GM18498 (cell line): ENCODE measurements at regions not wholly inside any gene's neighbourhood (a gene's known extent, or its start where the extent isn't known, plus 50 kb on each side); places are given as distances from the start of the nearest gene placed in this dataset.

Experiments used
- ATAC-seq: cut with Tn5 transposase; IDR thresholded peaks from one replicate; pipeline ENCODE4 v1.9.1; 2021; ENCODE audit warnings: mild to moderate bottlenecking, moderate library complexity; ENCODE audit not compliant: unreplicated experiment

DNA sequence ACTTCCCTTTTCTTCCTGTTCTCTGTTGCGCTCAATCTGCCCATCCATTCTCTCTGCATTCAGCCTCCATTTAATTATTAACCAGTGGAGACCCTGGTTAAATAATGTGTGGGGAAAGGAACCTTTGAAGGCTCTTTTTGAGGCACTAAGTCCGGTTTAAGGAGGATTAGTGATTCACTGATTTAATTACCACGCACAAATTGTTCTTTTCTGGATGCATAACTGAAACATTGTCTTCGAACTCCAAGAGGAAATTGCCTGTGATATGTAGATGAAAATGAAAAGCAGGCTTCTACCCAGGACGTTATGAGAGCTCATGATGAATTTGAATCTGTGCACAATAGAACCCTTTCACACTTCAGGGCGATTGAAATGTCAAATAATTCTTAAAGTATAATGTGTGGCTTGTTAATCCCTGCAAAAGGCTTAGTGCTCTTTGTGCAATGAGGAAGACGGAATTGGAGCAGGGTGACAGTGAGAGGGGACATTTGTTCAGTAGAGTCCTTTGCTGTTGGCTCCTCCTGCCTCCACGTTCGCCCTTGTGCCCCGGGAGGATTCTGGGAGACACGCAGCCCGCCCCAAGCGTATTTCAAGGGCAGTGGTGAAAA lies 51.1 kb upstream of the ZNF236 start:
- ATAC-seq = no peak

DNA sequence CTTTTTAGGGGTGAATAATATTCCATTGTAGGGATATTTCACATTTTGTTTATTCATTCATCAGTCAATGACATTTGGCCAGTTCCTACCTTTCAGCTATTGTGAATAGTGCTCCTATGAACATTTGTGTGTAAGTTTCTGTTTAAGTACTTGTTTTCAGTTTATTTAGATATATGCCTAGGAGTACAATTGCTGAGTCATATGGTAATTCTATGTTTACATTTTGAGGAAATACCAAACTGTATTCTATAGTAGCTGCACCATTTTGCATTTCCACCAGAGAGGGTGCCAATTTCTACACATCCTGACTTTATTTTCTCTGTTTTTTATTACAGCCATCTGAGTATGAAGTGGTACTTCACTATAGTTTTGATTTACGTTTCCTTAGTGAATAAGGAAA lies 54.4 kb upstream of the ZNF236 start:
- no peak for ATAC-seq

DNA sequence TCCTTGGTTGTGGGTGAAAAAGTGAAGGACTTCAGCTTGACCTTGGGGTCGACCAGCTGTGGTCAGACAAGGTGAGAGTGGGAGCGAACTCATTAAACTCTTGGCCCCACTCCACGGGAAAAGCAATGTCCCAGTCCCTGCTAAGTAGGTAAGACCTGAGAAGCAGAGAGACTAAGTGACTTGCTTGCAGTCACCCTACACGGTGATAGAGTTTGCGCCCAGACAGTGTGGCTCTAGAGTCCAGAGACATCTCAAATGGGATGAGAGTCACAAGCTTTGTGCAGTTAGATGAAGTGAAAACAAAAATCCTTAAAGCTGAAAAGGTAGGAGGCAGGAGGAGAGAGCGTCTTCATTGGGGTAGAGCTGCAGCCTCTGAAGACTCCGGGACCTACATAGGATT lies 55.9 kb upstream of the ZNF236 start:
- ATAC-seq = no peak

DNA sequence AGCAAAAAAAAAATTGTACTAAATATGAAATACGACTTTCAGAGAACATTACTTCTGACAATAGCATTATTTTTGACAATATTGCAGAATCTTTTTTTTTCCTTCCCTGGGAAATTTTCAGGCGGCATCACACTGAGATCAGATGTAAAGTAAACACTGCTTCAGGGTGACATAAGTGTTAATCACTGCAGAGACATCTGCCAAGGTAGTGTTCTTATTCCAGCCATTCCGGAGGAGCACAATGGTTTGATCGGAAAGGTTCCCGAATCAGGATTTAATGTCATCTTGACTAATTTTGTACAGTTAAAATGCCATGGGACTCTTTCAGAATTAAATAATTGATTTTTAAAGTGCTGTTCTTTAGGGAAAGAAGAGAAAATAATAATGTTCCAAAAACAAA lies 56.7 kb upstream of the ZNF236 start:
- ATAC-seq = no peak

DNA sequence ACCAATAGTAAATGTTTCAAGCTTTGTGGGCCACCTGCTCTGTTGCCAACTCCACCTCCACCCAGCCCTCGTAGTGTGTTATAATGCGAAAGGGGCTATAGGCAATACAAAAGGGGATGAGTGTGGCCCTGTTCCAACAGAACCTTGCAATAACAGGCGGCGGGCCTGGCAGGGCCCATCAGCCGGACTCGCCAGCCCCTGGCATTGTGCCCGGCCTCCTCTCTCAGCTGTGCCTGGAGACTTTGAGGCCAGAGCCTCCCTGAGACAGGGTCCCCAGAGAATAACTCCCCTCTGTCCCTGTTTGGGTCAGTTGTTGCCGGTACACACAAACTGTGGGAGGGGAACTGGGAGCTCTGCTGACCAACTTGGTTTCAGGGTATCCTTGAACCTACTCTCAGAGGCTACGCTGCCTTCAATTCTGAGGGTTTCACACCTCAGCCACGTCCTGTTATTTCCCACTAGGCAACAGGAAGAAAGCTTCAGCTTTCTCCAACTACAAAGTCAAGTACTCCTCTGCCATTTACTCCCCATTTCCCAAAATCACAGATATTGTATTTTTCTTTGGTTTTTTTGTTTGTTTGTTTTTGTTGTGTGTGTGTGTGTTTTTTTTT lies 58.0 kb upstream of the ZNF236 start:
- no peak for ATAC-seq

DNA sequence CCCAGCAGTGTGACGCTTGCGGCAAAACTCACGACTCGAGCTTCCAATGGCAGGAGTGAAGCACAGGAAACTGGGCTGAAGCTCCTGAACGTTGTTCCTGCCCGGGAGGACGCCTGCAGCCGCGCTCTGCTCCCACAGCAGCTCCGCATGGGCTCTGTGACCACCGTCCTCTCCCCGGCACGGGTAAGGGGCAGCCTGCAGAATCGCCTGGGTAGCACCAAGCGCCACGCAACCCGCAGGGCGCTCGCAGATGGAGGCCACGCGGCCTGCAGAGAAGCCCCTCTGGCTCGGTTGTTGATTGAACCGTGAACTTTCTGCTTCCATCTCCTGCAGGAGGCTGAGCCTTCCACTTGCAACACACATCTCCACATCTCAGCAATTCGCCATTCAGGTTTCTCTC lies 63.3 kb upstream of the ZNF236 start:
- no peak for ATAC-seq

DNA sequence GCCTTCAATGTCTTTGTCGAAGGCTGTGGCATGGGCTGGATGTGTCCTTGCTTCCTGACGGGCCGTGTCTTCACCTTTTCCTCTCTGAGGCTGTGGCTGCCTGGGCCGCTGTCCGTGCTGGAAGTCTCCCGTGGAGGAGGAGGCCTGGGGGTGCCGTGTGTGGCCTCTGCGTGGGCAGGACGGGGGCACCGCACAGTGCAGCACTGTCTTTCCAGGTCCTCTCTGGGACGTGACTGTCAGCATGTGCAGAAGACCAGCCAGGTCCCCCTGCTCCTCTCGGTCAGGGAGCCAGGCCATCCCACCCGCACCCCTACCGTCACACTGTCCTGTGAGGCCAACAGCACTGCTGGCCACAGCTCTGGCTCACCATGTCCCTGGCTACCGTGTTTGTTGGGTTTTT lies 64.4 kb upstream of the ZNF236 start:
- no peak for ATAC-seq

DNA sequence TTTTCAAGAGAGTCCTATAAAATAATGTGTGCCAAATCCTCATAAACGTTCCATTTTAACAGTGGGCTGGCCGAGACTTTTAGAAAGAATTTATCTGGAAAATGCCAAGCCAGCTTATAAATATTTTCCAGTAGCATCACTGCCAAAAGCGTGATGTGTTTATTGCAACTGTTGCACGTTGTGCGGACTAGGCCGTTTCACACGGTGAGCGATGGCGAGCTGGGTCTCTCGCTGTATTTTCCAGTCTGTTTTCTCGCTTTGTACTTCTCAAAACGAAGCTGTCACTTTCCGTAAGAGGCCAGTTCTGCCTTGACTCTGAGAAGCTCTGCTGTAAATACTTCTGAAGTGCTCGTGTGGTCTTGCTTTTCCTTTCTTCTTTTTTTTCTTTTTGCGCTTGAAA lies 65.0 kb upstream of the ZNF236 start:
- no peak for ATAC-seq

DNA sequence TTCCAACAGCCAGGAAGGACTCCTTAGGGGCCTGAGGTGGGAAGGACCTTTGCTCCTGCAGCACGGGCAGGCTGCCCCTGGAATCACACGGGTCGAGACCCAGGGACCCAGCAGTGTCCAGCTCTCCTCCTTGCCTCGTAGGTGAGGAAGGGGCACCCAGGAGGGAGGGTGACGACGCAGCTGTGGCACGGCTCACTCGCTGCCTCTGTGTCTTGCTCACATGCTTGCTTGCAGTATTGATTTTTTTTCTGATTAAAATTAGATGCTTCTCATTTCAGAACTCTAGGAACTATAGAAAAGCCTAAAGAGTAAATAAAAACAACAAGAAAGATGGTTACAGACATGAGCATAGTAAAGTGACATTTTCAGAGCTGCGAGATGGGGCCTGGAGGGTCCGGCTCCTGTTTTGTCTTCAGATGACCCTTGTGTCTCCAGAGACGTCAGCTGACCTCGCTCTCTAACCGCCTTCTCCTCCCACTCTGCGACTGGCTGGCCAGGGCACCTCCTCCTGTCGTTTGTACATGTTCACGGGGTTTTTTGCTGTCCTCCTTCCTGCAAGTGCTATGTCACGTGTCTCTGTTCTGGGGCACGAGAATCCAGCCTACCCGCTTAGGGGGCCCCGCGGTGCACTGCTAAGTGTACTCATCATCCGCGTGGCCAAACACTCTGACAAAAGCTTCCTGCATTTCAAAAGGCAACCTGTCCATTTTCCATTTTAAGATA lies 65.7 kb upstream of the ZNF236 start:
- no peak for ATAC-seq

DNA sequence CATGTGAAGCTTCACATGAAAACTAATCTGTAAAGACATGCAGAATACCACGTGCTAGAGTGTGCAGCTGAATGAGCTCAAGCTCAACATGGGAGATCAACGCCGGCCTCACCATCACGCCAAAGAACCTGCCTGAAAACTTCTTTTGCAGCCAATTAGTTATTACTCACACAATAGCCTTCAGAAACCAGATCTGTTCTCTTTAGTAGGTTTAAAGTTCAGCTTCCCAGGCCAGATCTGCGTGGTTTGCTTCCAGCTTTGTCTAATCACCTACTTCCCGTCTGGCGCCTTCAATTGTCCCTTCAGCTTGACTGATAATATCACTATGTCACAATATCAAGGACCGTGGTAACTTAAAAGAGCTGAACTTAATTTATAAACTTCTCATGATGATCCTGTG lies 68.0 kb upstream of the ZNF236 start:
- ATAC-seq = no peak

DNA sequence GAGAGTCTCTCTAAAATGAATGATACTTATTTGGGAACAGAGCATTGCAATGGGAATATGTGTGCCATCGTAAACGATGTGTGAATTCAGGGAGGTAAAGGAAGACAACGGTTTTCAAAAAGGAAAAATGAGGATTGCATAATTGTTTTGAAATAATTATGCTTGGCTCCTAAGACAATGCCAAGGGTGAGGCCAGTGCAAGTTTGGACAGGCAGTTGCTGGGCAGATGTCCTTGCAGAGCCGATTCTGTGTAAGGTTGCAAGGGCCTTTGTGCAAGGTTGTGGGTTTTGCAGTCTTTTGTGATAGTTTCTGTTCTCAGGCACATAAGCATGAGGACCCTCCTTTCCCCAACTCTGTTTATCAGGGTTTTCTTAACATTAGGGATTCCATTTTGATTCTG lies 70.0 kb upstream of the ZNF236 start:
- ATAC-seq = no peak

DNA sequence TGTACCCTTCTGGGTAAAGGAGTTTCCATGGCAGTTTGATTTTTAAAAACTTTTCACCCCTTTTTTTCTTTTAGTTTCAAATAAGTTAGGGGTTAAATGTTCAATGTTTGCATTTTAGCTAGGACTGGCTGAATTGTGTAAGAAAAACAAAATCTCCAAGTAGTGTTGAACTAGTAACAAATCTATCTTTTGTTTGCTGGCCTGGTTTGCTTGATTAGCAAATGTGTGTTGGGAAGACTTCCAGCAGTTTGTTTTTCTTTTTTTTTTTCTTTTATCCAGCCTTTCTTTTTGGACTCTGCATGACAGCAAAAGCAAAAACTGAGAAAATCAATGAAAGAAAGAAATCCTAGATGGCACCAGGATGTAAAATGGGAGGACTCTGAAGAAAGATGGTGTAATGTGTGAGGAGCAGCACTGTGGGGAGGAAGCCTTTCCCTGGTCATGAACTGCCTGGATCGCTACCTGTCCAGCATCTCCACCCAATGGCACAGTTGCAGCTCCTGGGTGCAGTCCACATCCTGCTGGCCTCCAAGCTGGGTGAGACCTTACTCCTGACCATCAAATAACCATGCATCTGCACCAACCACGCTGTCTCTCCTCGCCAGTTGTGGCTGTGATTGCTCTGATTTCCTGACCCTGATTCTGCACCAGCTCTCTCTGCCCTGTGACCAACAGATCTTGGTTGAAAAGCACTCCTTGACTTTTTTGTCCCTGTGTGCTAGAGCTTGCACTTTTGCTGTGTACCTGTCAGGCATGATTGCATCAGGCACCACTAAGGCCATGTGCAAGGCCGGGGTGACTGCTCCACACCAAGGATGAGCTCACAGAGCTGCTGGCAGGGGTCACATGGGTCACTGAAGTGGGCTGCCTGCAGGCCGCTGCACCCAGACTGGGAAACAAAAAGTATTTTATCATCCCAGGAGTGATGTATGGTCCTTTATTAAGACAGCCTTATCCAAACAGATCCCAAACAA lies 71.2 kb upstream of the ZNF236 start:
- no peak for ATAC-seq

DNA sequence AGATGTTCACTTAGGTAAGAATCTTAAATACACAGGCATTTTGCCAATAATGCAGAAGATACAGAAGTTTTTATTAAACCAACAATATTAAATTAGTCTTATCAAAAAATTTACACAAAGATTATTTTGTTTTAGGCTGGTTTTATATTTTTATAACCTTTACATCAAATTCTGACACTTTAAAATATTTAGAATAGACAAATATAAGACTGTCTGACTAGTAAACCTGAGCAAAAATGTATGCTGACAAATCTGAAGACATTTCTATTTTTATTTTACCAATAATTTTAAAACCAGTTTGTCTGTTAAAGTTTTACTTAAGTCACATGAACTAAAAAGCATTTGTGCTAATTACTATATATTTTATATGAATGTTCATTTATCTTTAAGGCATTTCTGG lies 72.1 kb upstream of the ZNF236 start:
- no peak for ATAC-seq

DNA sequence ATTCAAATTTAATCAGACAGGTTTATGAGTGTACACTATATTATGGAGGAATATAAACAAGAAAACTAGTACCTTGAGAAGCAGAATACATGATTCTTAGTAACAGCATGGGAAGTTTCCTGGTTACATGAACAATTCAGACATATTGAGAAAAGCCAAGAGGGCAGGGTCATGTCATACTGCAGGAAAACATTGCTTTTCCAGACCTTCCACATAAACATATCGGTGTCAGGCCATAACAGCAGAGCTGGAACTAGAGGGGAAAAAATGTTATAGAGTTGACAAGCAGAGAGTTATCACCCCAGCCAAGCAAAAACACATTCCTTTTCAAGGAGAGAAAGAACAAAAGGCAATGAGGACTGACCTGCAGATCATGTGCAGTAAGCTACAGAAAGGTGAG lies 74.7 kb upstream of the ZNF236 start:
- no peak for ATAC-seq

DNA sequence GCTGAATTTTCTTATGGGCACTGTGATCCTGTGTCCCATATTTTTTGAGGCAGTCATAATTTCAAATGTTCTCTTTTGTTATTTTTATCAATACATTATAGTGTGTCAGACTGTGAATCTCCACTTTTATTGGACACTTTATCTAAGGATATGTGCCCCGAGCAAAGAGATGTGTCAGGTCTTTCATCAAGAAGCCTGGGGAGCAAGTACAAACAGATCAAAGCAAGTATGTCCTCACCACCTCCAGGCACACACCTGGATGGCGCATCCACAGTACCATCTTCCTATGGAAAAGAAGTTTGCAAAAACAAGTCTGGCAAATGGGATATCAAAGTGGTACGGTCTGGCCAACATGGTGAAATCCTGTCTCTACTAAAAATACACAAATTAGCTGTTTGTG lies 81.0 kb upstream of the ZNF236 start:
- no peak for ATAC-seq

DNA sequence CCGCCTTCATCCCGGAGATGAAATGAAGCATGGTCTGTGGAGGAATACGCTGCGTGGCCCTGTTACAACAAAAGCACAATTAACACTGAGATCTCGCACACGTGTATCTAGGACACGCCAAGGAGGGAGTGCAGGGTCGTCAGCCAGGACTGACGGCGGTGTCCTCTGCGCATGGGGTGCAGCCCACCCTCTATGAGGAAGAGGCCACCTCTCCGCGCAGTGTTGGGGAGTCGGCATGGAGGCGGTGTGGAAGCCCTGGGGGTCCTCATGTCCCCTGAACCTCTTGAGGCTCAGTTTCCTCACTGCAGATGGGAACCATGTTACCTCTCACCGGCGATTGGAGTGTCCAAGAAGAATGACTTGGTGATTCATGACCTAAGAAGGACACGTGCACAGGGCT lies 86.0 kb upstream of the ZNF236 start:
- ATAC-seq = no peak

DNA sequence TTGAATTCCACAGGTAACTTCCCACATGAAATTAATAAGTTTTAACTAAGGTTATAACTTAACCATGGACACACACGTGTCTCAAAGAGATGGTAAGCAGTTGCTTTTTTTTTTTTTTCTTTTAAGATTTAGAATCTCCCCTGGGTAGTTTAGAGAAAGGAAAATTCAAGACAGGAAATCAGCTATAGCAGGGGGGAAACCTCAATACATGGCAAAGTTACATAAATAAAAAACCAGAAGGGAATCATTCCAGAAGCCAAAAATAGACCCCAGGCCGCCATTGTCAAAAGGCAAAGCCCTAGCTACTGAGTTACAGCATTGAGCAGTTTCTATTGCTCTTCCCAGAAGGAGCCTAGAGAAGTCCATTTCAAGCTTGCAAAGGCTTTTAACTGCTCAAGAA lies 91.5 kb upstream of the ZNF236 start:
- no peak for ATAC-seq

DNA sequence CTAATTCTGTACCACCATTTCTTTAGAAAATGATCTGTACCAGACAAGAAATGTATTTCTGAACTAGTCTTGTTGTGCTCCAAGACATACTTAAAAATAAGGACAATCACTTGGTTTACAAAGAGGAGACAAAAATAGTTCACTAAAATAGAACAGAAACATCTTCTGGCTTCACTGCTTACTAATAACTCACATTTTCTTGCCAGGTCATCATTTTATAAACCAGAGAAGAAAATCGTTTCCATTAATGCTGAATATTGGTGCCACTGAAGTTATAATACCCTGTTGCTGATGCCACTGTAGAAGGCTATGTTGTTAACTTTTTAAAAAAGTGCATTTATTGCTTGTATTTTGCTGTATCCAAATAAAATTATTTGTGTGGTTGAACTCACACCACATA lies 94.8 kb upstream of the ZNF236 start:
- ATAC-seq = no peak

DNA sequence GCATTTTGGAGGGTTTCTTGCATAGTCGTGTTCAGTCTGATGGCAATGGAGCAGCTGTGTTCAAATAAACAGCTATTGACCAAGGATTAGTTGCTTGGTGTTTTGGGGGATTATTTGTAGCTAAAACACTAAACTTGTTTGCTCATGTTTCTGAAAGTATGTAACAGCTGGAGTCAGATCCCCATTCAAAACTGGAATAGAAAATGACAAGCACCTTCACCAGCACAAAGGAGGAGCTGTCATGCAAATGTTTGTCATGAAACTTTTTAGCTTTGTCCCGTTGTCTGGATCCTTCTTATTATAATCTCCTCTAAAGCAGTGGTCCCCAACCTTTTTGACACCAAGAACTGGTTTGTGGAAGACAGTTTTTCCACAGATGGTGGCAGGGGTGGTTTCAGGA lies 96.9 kb upstream of the ZNF236 start:
- peak; percentile 58 for ATAC-seq

DNA sequence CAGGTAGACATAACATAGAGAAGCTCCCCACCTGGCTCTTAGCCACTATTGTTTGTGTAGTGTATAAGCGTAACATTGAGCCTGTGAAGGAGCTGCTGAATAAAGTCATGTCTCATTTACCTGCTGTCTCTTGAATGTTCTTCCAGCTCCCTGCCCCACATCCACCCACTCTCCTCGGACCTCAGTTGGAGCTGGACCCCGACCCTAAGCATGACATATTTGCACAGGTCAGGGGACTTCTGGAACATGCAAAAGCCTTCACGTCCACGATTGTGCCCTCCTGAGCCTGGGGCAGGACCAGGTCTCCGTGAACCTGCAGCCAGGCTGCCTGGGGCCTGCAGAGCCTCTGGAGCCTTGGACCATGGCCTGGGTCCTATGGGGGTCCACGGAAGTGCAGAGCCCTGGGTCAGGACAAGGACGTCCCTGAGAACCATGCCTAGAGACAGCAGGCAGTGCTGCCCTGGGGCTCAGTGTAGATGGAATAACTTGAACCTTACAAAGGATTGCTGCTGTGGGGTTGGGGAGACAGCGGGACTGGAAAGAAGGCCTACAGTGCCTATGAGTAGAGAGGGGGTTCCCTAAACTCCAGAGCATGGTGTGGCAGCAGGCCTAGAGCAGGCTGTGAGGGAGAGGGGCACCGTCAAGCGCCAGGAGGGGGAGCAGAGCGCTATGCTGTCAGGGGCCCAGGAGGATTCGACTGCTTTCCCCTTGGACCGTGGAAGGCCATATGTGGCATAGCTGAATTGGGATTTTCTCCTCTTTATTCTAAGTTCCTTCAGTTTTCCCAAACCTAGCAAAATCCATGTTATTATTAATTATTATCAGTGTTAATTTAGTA lies 99.9 kb upstream of the ZNF236 start:
- no peak for ATAC-seq
